GM12878 (cell line): ENCODE measurements at regions not wholly inside any gene's neighbourhood (a gene's known extent, or its start where the extent isn't known, plus 50 kb on each side); places are given as distances from the start of the nearest gene placed in this dataset.

ENCODE experiments used
- ATAC-seq: fragments of 200-7000 bp; cut with Tn5 transposase; 3 replicates; pipeline ENCODE4 v1.9.1; 2020; ENCODE audit warnings: mild to moderate bottlenecking, moderate library complexity
- BruUV-seq: library from RNA; stranded (reverse); fragments of 400-500 nt; replicated peaks from 2 replicates; lab custom pipeline; 2021; lab: Mats Ljungman, UMichigan
- CTCF ChIA-PET: fragments of 300-600 bp; sonication (Branson Sonifier 250); formaldehyde crosslinking; extraction: SDS; loops from one replicate; lab custom pipeline; 2021; ENCODE audit warnings: inconsistent platforms; lab: Yijun Ruan, JAX
- POLR2A ChIA-PET: fragments of 350-600 bp; formaldehyde crosslinking; extraction: SDS; loops from one replicate; lab custom pipeline; 2021; ENCODE audit warnings: inconsistent platforms; lab: Charles Lee
- RAD21 ChIA-PET: fragments of 300-600 bp; sonication (Branson Sonifier 250); formaldehyde crosslinking; loops from one replicate; lab custom pipeline; 2023; ENCODE audit warnings: antibody characterized with exemption; ENCODE audit not compliant: unreplicated experiment; lab: Charles Lee
- SMC1A ChIA-PET: fragments of 300-600 bp; sonication (Branson Sonifier 250); formaldehyde crosslinking; loops from one replicate; lab custom pipeline; 2023; ENCODE audit not compliant: unreplicated experiment, uncharacterized antibody; lab: Charles Lee
- DNase-seq: peaks from one replicate; pipeline ENCODE4 v3.0.0-alpha.2; 2011; ENCODE audit warnings: low read depth, low spot score
- FAIRE-seq: peaks from 3 replicates; lab custom pipeline; 2011; peaks lifted over from hg19 to GRCh38; lab: Jason Lieb, UNC
- H2AFZ ChIP-seq: 2 replicates; pipeline ENCODE4 v1.6.0; 2011; ENCODE audit warnings: low read depth, low read length, control low read depth; ENCODE audit not compliant: control insufficient read depth
- H3K27ac ChIP-seq: 2 replicates; pipeline ENCODE4 v1.5.1; 2011; ENCODE audit warnings: control low read depth; ENCODE audit not compliant: control insufficient read depth, insufficient read depth
- H3K27me3 ChIP-seq, 2 experiments: replicated peaks in 1 of 2; 2 replicates each; pipeline versions ENCODE4 v1.6.0 to v1.6.1; 2011; ENCODE audit warnings: low read length in 1 of 2; ENCODE audit not compliant: control insufficient read depth in 2 of 2, insufficient read depth in 2 of 2
- H3K36me3 ChIP-seq, 2 experiments: 2 replicates each; pipeline ENCODE4 v1.5.1; 2011; ENCODE audit warnings: low read length in 1 of 2; ENCODE audit not compliant: control insufficient read depth in 2 of 2, insufficient read depth in 2 of 2
- H3K4me1 ChIP-seq: 2 replicates; pipeline ENCODE4 v1.6.1; 2011; ENCODE audit warnings: mild to moderate bottlenecking, low read length, moderate library complexity, mixed read lengths; ENCODE audit not compliant: control insufficient read depth, insufficient read depth
- H3K4me2 ChIP-seq: 2 replicates; pipeline ENCODE4 v1.6.0; 2011; ENCODE audit warnings: control low read depth; ENCODE audit not compliant: control insufficient read depth, insufficient read depth
- H3K4me3 ChIP-seq: fragments of 200-600 bp; sonication (generic); 2 replicates; pipeline ENCODE4 v1.5.1; 2016
- H3K79me2 ChIP-seq: 2 replicates; pipeline ENCODE4 v1.6.0; 2011; ENCODE audit warnings: low read length; ENCODE audit not compliant: control insufficient read depth, insufficient read depth
- H3K9ac ChIP-seq: 2 replicates; pipeline ENCODE4 v1.8.0; 2011; ENCODE audit warnings: low read length, control low read depth, mixed read lengths; ENCODE audit not compliant: control insufficient read depth, insufficient read depth
- H3K9me3 ChIP-seq: replicated peaks from 3 replicates; pipeline ENCODE4 v1.5.1; 2011; ENCODE audit warnings: mild to moderate bottlenecking, low read length; ENCODE audit not compliant: control insufficient read depth, insufficient read depth
- H4K20me1 ChIP-seq: 2 replicates; pipeline ENCODE4 v1.6.0; 2011; ENCODE audit not compliant: control insufficient read depth, insufficient read depth
- CEBPB ChIP-seq, 2 experiments: fragments of 150-350 bp in 1 of 2; IDR thresholded peaks; 2 replicates each; pipeline ENCODE4 v1.6.1; 2012 to 2014; ENCODE audit warnings: low read depth in 2 of 2, low read length in 2 of 2, borderline replicate concordance in 1 of 2, inconsistent platforms in 1 of 2
- CHD2 ChIP-seq: IDR thresholded peaks from 2 replicates; pipeline ENCODE4 v1.6.1; 2011; ENCODE audit warnings: low read depth, low read length, improper control_type of control experiment, borderline replicate concordance
- CREM ChIP-seq: IDR thresholded peaks from 2 replicates; pipeline ENCODE4 v1.6.1; 2014; ENCODE audit warnings: antibody characterized with exemption, low read depth
- ETV6 ChIP-seq, 2 experiments: fragments of 450-650 bp in 1 of 2; IDR thresholded peaks in 1 of 2; conservative IDR thresholded peaks in 1 of 2; 2 replicates each; pipeline ENCODE4 v1.6.1; 2014; ENCODE audit warnings: antibody characterized with exemption in 1 of 2, borderline replicate concordance in 1 of 2, low read depth in 1 of 2, mild to moderate bottlenecking in 1 of 2, moderate library complexity in 1 of 2
- HDAC2 ChIP-seq: fragments of 200-600 bp; sonication (generic); IDR thresholded peaks from 2 replicates; pipeline ENCODE4 v1.6.1; 2017
- HDGF ChIP-seq: fragments of 450-650 bp; IDR thresholded peaks from 2 replicates; pipeline ENCODE4 v1.6.1; 2016; ENCODE audit warnings: antibody characterized with exemption
- IKZF1 ChIP-seq: fragments of 450-650 bp; conservative IDR thresholded peaks from 2 replicates; pipeline ENCODE4 v1.6.1; 2017; ENCODE audit warnings: antibody characterized with exemption, mild to moderate bottlenecking
- KAT2A ChIP-seq: conservative IDR thresholded peaks from 2 replicates; pipeline ENCODE4 v1.6.1; 2011; ENCODE audit warnings: low read depth, low read length; ENCODE audit not compliant: control insufficient read depth
- NFIC ChIP-seq: IDR thresholded peaks from 2 replicates; pipeline ENCODE4 v1.6.1; 2012; ENCODE audit warnings: low read depth, mild to moderate bottlenecking, inconsistent platforms, low read length, moderate library complexity
- NFYB ChIP-seq: IDR thresholded peaks from 2 replicates; pipeline ENCODE4 v1.6.1; 2011; ENCODE audit warnings: low read depth, mild to moderate bottlenecking, low read length, improper control_type of control experiment, moderate library complexity; ENCODE audit not compliant: insufficient read depth
- POU2F2 ChIP-seq: IDR thresholded peaks from 3 replicates; pipeline ENCODE4 v1.6.1; 2011; ENCODE audit warnings: low read depth, mild to moderate bottlenecking, low read length, borderline replicate concordance
- RAD51 ChIP-seq: fragments of 450-650 bp; IDR thresholded peaks from 2 replicates; pipeline ENCODE4 v1.6.1; 2016; ENCODE audit warnings: moderate library complexity, mild to moderate bottlenecking, inconsistent platforms
- RBBP5 ChIP-seq: fragments of 200-600 bp; sonication (generic); conservative IDR thresholded peaks from 2 replicates; pipeline ENCODE4 v1.6.1; 2016
- SMAD1 ChIP-seq: fragments of 450-650 bp; IDR thresholded peaks from 2 replicates; pipeline ENCODE4 v1.6.1; 2018; ENCODE audit warnings: mild to moderate bottlenecking, low read depth; ENCODE audit not compliant: partially characterized antibody
- SMC3 ChIP-seq: IDR thresholded peaks from 2 replicates; pipeline ENCODE4 v1.6.1; 2011; ENCODE audit warnings: low read length, improper control_type of control experiment, borderline replicate concordance
- TAF1 ChIP-seq: IDR thresholded peaks from 2 replicates; pipeline ENCODE4 v1.6.1; 2011; ENCODE audit warnings: mild to moderate bottlenecking, low read depth, low read length, borderline replicate concordance
- YY1 ChIP-seq: IDR thresholded peaks from 2 replicates; pipeline ENCODE4 v1.6.1; 2011; ENCODE audit warnings: low read depth, mild to moderate bottlenecking, low read length
- ZNF622 ChIP-seq: fragments of 450-650 bp; IDR thresholded peaks from 2 replicates; pipeline ENCODE4 v1.6.1; 2017; ENCODE audit warnings: mild to moderate bottlenecking, inconsistent platforms
- WGBS: methylation state at CpG from one replicate; pipeline ENCODE4 v1.1.6; 2016; ENCODE audit warnings: low lambda C conversion rate; ENCODE audit not compliant: insufficient replicate concordance, insufficient coverage; ENCODE audit errors: missing lambda C conversion rate; 5-methylcytosine and 5-hydroxymethylcytosine counted together
- in situ Hi-C: fragments of 300-500 bp; cut with MboI; formaldehyde crosslinking; loops from 9 replicates; pipeline ENCODE4 v1.14.3; 2018; ENCODE audit warnings: mixed read lengths
- intact Hi-C: fragments of 100-400 bp; cut with micrococcal nuclease; formaldehyde crosslinking; loops from one replicate; pipeline ENCODE4 v1.14.2; 2022; ENCODE audit not compliant: unreplicated experiment
- TF ChIP-seq, protein P1 (sequence below): fragments of 450-650 bp; IDR thresholded peaks from 2 replicates; pipeline ENCODE4 v1.6.1; 2017; ENCODE audit warnings: low read depth, mild to moderate bottlenecking, moderate library complexity

DNA sequence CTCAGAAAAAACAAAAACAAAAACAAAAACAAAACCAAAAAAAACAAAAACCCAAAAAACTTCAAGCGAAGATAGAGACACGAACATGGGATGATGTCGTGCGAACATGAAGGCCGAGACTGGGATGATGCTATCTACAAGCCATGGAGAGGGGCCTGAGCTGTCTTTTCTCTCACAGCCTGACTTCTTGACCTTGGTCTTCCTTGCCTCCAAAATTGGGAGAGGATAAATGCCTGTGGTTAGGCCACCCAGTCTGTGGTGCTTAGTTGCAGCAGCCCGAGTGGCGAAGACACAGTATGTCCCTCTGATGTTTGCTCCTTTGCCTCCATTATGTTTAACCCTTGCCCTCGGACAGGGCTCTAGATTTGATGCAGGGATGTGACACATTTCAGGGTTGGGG lies 130.4 kb upstream of the BASP1 start:
- FAIRE-seq (no peak), ATAC-seq (no peak), DNase-seq (no peak)
- RAD21 ChIA-PET, result no interaction called here
- CTCF ChIA-PET, result interaction anchor here (1.3 kb wide), 1 partner anchor 103 kb away, joined by 3 read pairs; no protein-coding TSS in a partner anchor
- Histone ChIP-seq H3K4me2 (no peak overlapping the region), H2AFZ (no peak overlapping the region), H3K4me3 (no peak overlapping the region), H3K9me3 (no peaks in the 10 kb centered on the region), H3K9ac (no peak overlapping the region), H3K27ac (no peak overlapping the region), H3K36me3 (no peaks in the 10 kb centered on the region), H3K27me3 (no peaks in the 10 kb centered on the region; a peak in 1 of 4 replicates), H3K4me1 (no peaks in the 10 kb centered on the region), H3K79me2 (no peaks in the 10 kb centered on the region), H4K20me1 (no peaks in the 10 kb centered on the region)
- POLR2A ChIA-PET, result interaction anchor here (0.6 kb wide), 1 partner anchor 19 kb away, joined by 3 read pairs; no protein-coding TSS in a partner anchor
- TF ChIP-seq IKZF1 (no peak), SMC3 (no peak), RAD51 (no peak), NFIC (no peak), CHD2 (no peak), ETV6 (conservative IDR thresholded peaks at IDR 0.05 in 1 of 2, IDR thresholded peaks at IDR 0.05 in 1 of 2; ENCODE audit: borderline replicate concordance in 1 of 2, low read depth in 1 of 2) (no peak), TAF1 (no peak), RBBP5 (no peak), YY1 (no peak), SMAD1 (no peak), POU2F2 (no peak), NFYB (no peak), KAT2A (no peak), CEBPB (IDR thresholded peaks at IDR 0.05; ENCODE audit: borderline replicate concordance in 1 of 2, low read depth in 2 of 2, low read length in 2 of 2) (no peak), CREM (no peak), ZNF622 (no peak), HDGF (no peak), HDAC2 (no peak)
- TF ChIP-seq, protein P1, sequence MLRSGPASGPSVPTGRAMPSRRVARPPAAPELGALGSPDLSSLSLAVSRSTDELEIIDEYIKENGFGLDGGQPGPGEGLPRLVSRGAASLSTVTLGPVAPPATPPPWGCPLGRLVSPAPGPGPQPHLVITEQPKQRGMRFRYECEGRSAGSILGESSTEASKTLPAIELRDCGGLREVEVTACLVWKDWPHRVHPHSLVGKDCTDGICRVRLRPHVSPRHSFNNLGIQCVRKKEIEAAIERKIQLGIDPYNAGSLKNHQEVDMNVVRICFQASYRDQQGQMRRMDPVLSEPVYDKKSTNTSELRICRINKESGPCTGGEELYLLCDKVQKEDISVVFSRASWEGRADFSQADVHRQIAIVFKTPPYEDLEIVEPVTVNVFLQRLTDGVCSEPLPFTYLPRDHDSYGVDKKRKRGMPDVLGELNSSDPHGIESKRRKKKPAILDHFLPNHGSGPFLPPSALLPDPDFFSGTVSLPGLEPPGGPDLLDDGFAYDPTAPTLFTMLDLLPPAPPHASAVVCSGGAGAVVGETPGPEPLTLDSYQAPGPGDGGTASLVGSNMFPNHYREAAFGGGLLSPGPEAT, result no peak
- in situ Hi-C loops (no loop called here), intact Hi-C loops (no loop called here)
- WGBS, result 65% methylated on average over 8 of the region's 8 CpGs
- SMC1A ChIA-PET, result interaction anchor here (0.7 kb wide), 1 partner anchor 1109 kb away, joined by 3 read pairs; no protein-coding TSS in a partner anchor
- BruUV-seq, result no TSS peak
